DND-41 (cell line): ENCODE measurements at regions not wholly inside any gene's neighbourhood (a gene's known extent, or its start where the extent isn't known, plus 50 kb on each side); places are given as distances from the start of the nearest gene placed in this dataset.

Source experiments
- ATAC-seq: fragments of 200-7000 bp; cut with Tn5 transposase; 3 replicates; pipeline ENCODE4 v1.9.1; 2021; ENCODE audit warnings: low read depth; ENCODE audit not compliant: insufficient read depth
- DNase-seq: peaks from one replicate; pipeline ENCODE4 v3.0.0-alpha.2; 2020
- H2AFZ ChIP-seq: 2 replicates; pipeline ENCODE4 v1.6.0; 2012; ENCODE audit warnings: low read depth, low read length
- H3K27ac ChIP-seq: 2 replicates; pipeline ENCODE4 v1.5.1; 2012; ENCODE audit warnings: low read length, inconsistent platforms
- H3K27me3 ChIP-seq: fragments of 200-600 bp; sonication (generic); 2 replicates; pipeline ENCODE4 v1.6.0; 2012; ENCODE audit warnings: low read length, mild to moderate bottlenecking, inconsistent platforms; ENCODE audit not compliant: insufficient read depth, poor library complexity
- H3K36me3 ChIP-seq: 2 replicates; pipeline ENCODE4 v1.5.1; 2012; ENCODE audit warnings: low read length, inconsistent platforms; ENCODE audit not compliant: insufficient read depth
- H3K4me1 ChIP-seq: 2 replicates; pipeline ENCODE4 v1.5.1; 2012; ENCODE audit warnings: mild to moderate bottlenecking, low read length; ENCODE audit not compliant: insufficient read depth
- H3K4me2 ChIP-seq: 2 replicates; pipeline ENCODE4 v1.6.0; 2012; ENCODE audit warnings: mild to moderate bottlenecking, moderate library complexity, low read length, inconsistent platforms; ENCODE audit not compliant: insufficient read depth
- H3K4me3 ChIP-seq, 2 experiments: fragments of 200-600 bp in 1 of 2; shearing (Covaris generic) in 1 of 2; 2 replicates each; pipeline ENCODE4 v1.5.1; 2012 to 2016; ENCODE audit warnings: inconsistent platforms in 2 of 2, low read length in 2 of 2, mild to moderate bottlenecking in 2 of 2, low read depth in 1 of 2, moderate library complexity in 1 of 2
- H3K79me2 ChIP-seq: 2 replicates; pipeline ENCODE4 v1.6.0; 2012; ENCODE audit warnings: low read length, inconsistent platforms; ENCODE audit not compliant: insufficient read depth
- H3K9ac ChIP-seq: 2 replicates; pipeline ENCODE4 v1.6.0; 2012; ENCODE audit warnings: low read depth, mild to moderate bottlenecking, inconsistent platforms, low read length, moderate library complexity
- H3K9me3 ChIP-seq: 2 replicates; pipeline ENCODE4 v1.5.1; 2012; ENCODE audit warnings: low read length, moderate library complexity, mild to moderate bottlenecking, inconsistent platforms; ENCODE audit not compliant: insufficient read depth, severe bottlenecking
- H4K20me1 ChIP-seq: 2 replicates; pipeline ENCODE4 v1.6.0; 2012; ENCODE audit warnings: low read length; ENCODE audit not compliant: insufficient read depth
- CTCF ChIP-seq: IDR thresholded peaks from 2 replicates; pipeline ENCODE4 v1.5.1; 2012; ENCODE audit warnings: borderline replicate concordance, low read length, moderate library complexity, mild to moderate bottlenecking; ENCODE audit not compliant: poor library complexity, severe bottlenecking; ENCODE audit errors: extremely low read depth
- EZH2 ChIP-seq: IDR thresholded peaks from 3 replicates; pipeline ENCODE4 v1.6.1; 2012; ENCODE audit warnings: borderline replicate concordance, low read depth, mild to moderate bottlenecking, moderate library complexity, low read length, inconsistent platforms; ENCODE audit not compliant: severe bottlenecking

- Histone ChIP-seq H2AFZ (no peak overlapping the region), H3K36me3 (no peaks in the 10 kb centered on the region), H3K9me3 (no peaks in the 10 kb centered on the region), H3K4me1 (no peaks in the 10 kb centered on the region), H3K4me3 (no peak overlapping the region), H3K27me3 (peaks cover 10% of the 10 kb centered on the region), H4K20me1 (no peaks in the 10 kb centered on the region), H3K4me2 (no peak overlapping the region), H3K9ac (no peak overlapping the region), H3K27ac (no peak overlapping the region), H3K79me2 (no peaks in the 10 kb centered on the region)
- DNase-seq (no peak), ATAC-seq (no peak)
- no peak for TF ChIP-seq CTCF
- TF ChIP-seq EZH2: no peak
Measured at GRCh38 chr2:235183786-235184185, 232.0 kb downstream of the SH3BP4 start.

GRCh38 chr2:235187806-235188205 lies 236.0 kb downstream of the SH3BP4 start:
- no peak overlapping the region for H3K27ac ChIP-seq
- ATAC-seq: no peak

DNA sequence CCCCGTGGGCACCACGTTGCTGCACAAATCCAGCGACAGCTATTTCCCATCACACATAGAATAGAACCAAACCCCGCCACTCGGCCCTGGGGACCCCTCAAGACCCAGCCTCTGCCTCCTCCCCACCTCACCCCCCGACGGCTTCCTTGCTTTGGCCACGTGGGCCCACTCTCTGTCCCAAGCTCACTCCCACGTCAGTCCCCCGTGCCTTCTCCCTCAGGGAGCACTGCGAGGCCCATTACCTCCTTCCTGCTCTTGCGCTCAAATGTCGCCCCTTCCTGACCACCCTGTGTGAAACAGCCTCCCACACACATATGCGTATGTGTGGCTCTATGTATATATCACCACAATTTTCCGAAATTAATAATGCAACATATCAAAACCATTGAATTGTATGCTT lies 239.7 kb downstream of the SH3BP4 start:
- Histone ChIP-seq H3K36me3 (no peaks in the 10 kb centered on the region), H3K4me2 (no peak overlapping the region), H3K9ac (no peak overlapping the region), H3K27me3 (no peaks in the 10 kb centered on the region), H2AFZ (no peak overlapping the region), H3K79me2 (no peaks in the 10 kb centered on the region), H3K27ac (no peak overlapping the region), H3K4me1 (no peaks in the 10 kb centered on the region), H3K4me3 (no peak overlapping the region), H3K9me3 (no peaks in the 10 kb centered on the region), H4K20me1 (no peaks in the 10 kb centered on the region)
- TF ChIP-seq EZH2 (no peak), CTCF (no peak)
- DNase-seq (no peak), ATAC-seq (no peak)

More at GRCh38 chr2:235187806-235188205, 236.0 kb downstream of the SH3BP4 start:
- Histone ChIP-seq H3K4me3 (no peak overlapping the region), H3K4me2 (no peak overlapping the region), H4K20me1 (no peaks in the 10 kb centered on the region), H3K4me1 (no peaks in the 10 kb centered on the region), H2AFZ (no peak overlapping the region), H3K36me3 (no peaks in the 10 kb centered on the region), H3K9ac (no peak overlapping the region), H3K27me3 (no peaks in the 10 kb centered on the region), H3K79me2 (no peaks in the 10 kb centered on the region), H3K9me3 (no peaks in the 10 kb centered on the region)
- no peak for DNase-seq
- TF ChIP-seq CTCF (no peak), EZH2 (no peak)

DNA sequence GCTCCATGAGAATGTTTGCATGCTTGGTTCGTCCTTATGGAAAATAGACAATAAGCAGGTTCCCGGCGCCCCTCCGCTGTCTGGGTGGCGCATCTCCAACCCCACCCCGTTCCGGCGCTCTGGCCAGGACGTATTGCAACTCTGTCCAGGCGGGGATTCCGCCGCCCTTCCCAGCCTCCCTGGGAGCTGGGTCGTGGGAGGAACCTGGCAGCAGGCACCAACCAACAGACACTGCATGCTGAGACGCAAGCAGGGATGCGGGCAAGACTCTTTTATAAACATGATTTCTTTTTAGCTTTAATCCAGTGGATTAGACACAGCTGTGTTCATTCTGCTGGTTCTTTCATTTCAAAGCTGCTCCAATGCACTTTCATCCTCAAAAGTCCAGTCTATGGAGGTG lies 240.2 kb downstream of the SH3BP4 start:
- Histone ChIP-seq H3K4me2 (no peak overlapping the region), H3K27ac (no peak overlapping the region), H3K9me3 (no peaks in the 10 kb centered on the region), H3K36me3 (no peaks in the 10 kb centered on the region), H3K79me2 (no peaks in the 10 kb centered on the region), H3K4me1 (no peaks in the 10 kb centered on the region), H3K4me3 (no peak overlapping the region), H3K27me3 (no peaks in the 10 kb centered on the region), H4K20me1 (no peaks in the 10 kb centered on the region), H2AFZ (no peak overlapping the region), H3K9ac (no peak overlapping the region)
- DNase-seq: no peak
- ATAC-seq: no peak
- TF ChIP-seq CTCF: no peak
